ENCODE measurements at regions not wholly inside any gene's neighbourhood (a gene's known extent, or its start where the extent isn't known, plus 50 kb on each side); places are given as distances from the start of the nearest gene placed in this dataset.
"Not testable (repeated sequence)": the region's sequence is repeated elsewhere in the genome, so short reads cannot be mapped to it uniquely, and the experiment has no call there.

GRCh38 chr7:83306502-83306901 is 143.8 kb upstream of the PCLO start:
- DNase-seq = no peak

DNA sequence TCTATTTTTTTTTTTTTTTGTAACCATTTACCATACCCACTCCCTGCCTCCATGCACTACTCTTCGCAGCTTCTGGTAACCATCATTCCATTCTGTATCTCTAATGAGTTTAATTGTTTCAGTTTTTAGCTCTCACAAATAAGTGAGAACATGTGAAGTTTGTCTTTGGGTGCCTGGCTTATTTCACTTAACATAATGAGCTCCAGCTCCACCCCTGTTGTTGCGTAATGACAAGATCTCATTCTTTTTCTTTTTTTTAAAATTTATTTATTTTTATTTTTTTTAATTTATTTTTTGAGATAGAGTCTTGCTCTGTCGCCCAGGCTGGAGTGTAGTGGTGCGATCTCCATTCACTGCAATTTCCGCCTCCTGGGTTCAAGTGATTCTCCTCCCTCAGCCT is 142.3 kb upstream of the PCLO start:
- no peak for DNase-seq

GRCh38 chr7:83301416-83301815 is 138.7 kb upstream of the PCLO start:
- DNase-seq = no peak

GRCh38 chr7:83290211-83290610 is 127.5 kb upstream of the PCLO start:
- no peak for DNase-seq

DNA sequence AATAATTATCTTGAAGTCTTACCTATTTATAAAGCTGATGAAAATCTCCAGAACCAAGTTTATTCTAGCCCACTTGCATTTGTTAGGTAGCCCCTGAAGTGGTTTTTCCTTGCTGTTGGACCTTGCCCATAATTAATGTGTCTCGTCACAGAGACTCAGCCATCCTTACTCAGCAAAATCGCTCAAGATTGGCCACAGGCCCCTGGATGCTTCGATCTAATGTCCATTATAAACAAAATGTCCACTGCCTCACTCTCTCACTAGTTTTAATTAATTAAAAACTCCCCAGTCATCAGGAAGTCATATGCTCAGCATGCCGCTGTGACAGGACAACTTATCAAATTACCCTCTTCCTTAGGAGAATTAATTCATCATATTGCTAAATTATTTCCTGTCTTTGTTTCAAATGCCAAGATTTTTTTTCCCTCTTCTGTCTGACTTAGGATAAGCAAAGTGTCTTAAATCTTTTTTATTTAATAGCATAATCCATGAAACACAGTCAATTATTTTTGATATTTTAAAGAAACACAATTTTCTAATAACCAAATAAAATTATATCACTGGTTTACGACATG is 126.8 kb upstream of the PCLO start:
- DNase-seq = no peak

DNA sequence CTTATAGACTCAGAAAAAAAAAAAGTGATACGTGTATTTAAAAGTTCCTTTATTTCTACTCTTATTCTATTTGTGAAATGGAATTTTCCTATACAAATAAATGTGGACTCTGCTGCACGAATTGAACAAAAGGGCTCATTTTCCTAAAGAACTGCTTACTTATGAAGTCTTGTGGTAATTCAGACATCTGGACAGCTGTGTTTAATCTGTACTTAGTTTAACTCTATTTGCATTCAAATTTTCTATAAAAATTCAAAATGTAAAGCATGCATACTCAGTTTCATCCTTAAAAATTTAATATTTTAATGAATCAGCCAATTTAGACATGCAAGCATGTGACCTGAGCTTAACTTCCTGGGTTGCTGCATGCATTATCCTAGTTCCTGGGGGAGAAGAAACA is 118.0 kb upstream of the PCLO start:
- no peak for DNase-seq

GRCh38 chr7:83276250-83276649 is 113.6 kb upstream of the PCLO start:
- no peak for DNase-seq

DNA sequence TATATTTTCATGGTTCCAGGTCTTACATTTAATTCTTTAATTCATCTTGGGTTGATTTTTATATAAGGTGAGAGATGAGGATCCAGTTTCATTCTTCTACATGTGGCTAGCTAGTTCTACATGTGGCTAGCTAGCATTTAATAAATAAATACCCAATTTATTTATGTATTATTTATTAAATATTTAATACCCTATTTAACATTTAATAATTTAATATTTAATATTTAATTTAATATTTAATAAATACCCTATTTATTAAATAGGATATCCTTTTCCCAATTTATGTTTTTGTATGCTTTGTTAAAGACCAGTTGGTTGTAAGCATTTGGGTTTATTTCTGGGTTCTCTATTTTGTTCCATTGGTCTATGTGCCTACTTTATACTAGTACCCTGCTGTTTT is 111.0 kb upstream of the PCLO start:
- DNase-seq = no peak

DNA sequence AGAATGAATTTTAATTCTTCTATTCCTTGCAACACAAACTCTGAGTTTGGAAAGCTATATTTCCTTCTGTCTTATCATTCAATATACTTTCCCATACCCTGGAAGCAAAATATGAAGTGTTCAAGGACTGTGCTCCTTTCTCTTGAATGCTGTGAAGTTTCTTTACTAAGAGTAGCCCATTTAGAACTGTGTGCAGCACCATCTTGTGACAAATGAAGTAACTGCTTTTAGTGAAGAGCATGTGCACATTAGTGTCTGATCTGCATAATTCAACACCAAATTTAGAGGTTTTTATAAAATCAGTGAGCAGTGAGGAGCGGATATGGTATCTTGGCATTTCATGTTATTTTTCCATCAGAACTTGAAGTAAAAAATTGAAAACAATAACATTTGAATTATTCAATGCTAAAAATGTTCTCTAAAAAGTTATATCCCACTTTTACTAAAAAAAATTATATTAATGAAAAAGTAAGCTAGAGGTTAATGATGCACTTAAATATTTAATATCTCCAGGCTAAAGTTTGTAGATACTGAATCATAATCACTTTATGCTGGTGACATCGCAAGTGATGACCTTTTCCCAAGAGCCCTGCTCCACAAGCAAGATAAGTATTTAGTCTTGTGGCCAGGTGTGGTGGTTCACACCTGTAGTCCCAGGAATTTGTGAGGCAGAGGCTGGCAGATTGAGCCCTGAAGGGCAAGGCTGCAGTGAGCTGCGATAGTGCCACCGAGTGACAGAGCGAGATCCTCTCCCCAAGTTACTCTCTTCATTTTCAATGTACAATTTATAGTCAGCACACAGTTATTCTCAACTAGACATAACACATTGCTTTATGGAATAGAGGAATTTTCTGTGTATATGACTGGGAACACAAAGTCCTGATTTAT is 108.8 kb upstream of the PCLO start:
- peak; percentile 66 for DNase-seq

- DNase-seq = no peak
Measured at GRCh38 chr7:83270407-83270806, 107.7 kb upstream of the PCLO start.

GRCh38 chr7:83267141-83267631 is 104.5 kb upstream of the PCLO start:
- peak; percentile 30 for DNase-seq

DNA sequence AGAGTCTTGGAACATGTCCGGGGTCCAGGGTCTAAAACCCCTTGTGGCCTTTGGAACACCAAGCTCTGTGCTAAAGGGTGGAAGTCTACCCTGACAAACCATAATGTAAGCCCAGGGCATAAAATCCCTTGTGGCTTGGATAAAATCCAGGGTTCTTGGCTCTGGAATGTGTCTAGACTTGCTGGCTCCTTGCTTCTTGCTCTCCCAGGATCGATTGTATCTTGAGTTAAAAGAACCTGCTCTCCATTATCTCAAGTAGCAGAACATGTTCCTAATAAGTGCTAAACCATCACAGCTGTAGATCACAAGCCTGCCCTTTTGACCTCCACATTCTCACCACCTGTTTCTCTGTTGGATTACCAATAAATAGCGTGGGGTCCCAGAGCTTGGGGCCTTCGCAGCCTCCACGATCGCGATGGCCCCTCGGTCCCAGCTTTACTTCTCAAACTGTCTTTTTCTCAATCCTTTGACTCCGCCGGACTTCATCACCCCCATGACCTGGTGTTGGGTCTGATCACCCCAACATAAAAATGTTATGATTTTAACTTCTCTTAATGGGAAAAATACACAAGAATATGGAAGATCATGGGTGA is 100.9 kb upstream of the PCLO start:
- not testable (repeated sequence) for DNase-seq

DNA sequence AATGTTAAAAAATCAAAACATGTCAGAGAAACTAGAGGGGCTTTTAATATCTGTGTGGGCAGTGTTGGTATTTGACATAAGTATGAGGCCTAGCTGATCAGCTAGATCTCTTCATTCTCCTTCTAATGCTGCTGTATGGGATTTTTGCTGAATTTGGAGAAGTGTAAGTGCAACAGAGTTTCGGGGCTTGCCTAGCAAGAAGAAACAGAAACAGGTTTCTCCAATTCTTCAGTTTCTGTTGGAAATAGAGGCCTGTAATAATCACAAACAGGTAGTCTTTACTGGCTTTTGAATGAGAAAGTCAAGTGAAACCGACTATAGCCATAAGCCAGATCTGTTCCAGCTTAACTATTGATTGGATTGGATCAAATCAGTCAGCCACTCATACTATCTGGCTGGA is 96.4 kb upstream of the PCLO start:
- no peak for DNase-seq

- DNase-seq = no peak
Measured at GRCh38 chr7:83248000-83248399, 85.3 kb upstream of the PCLO start.

GRCh38 chr7:83219231-83219630 is 56.5 kb upstream of the PCLO start:
- DNase-seq = not testable (repeated sequence)

- no peak for DNase-seq
Measured at GRCh38 chr7:83212883-83213282, 50.2 kb upstream of the PCLO start.
